ENCODE measurements at regions not wholly inside any gene's neighbourhood (a gene's known extent, or its start where the extent isn't known, plus 50 kb on each side); places are given as distances from the start of the nearest gene placed in this dataset.

DNA sequence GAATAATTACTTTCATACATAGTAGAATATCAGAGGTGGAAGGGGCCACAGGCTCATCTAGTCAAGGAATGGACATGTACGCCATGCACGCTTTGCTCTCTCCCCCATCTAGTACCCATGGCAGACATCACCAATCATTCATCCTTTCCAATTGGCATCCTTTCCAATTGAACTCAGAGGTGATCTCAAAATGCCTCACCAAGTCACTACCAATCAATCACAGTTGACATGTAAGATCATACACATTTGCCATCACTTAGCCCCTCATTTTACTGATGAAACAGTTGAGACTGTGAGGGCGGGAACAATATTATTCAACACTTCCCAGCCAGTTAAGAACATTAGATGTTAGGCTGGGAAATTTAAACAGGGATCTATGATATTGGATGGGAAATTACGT lies 308.4 kb downstream of the FGFR2 start:
- 90% methylated on average over 2 of the region's 4 CpGs for WGBS (ENCODE audit: insufficient coverage)
- Histone ChIP-seq H3K36me3 (ENCODE audit: control insufficient read depth, insufficient read depth, low read length) (no peaks in the 10 kb centered on the region), H3K4me1 (ENCODE audit: control insufficient read depth, insufficient read depth, low read length) (no peaks in the 10 kb centered on the region), H3K27ac (ENCODE audit: low read length) (no peak overlapping the region), H3K4me3 (ENCODE audit: low read length) (no peak overlapping the region), H3K27me3 (ENCODE audit: control insufficient read depth, insufficient read depth, low read length) (peaks cover 11% of the 10 kb centered on the region), H3K9me3 (replicated peaks; ENCODE audit: control insufficient read depth, low read depth, low read length) (no peaks in the 10 kb centered on the region)
- no peak for DNase-seq

DNA sequence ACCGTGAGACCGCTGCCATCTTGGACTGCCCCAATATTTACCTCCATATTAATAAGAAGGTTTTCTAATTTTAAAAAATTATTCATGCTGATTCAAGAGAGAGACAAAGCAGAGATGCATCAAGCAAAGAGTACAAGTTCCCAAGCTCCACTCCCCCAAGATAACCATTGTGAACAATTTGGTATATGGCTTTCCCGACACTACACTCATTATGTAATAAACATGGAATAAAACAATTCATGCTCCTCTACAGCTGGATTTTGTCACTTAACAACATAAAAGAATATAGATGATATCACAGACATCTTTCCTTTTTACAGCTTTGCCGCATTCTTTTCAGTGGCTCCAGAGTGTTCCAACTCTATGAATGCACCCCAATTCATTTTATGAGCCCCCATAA lies 307.6 kb downstream of the FGFR2 start:
- Histone ChIP-seq H3K27ac (ENCODE audit: low read length) (no peak overlapping the region), H3K27me3 (ENCODE audit: control insufficient read depth, insufficient read depth, low read length) (peaks cover 11% of the 10 kb centered on the region), H3K36me3 (ENCODE audit: control insufficient read depth, insufficient read depth, low read length) (no peaks in the 10 kb centered on the region), H3K4me1 (ENCODE audit: control insufficient read depth, insufficient read depth, low read length) (no peaks in the 10 kb centered on the region), H3K4me3 (ENCODE audit: low read length) (no peak overlapping the region), H3K9me3 (replicated peaks; ENCODE audit: control insufficient read depth, low read depth, low read length) (no peaks in the 10 kb centered on the region)
- no CpG with 5 or more reads among the region's 4 CpGs for WGBS (ENCODE audit: insufficient coverage)
- no peak for DNase-seq

DNA sequence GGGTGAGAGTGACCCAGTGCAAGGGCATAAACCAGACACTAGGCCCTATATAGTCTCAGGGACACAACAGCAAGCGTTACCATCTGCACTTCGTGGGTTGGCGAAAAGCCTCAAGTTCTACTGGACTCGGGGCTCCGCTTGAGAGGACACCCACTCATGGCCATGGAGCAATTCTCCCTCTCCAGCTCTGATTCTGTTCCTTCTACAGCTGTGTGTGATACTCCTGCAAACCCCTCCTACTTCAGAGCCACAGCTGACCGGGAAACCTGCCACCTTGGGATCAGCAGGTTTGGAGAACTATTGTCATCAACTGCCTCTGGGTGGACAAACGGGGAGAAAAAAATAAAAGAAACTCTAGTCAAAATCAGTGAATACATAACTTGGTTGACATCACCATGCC lies 306.9 kb downstream of the FGFR2 start:
- no peak for DNase-seq
- no peak overlapping the region for H3K4me3 ChIP-seq (ENCODE audit: low read length)
- WGBS (ENCODE audit: insufficient coverage): 85% methylated on average over 6 of the region's 7 CpGs
- H3K4me1 ChIP-seq (ENCODE audit: control insufficient read depth, insufficient read depth, low read length): no peaks in the 10 kb centered on the region
- peaks cover 11% of the 10 kb centered on the region for H3K27me3 ChIP-seq (ENCODE audit: control insufficient read depth, insufficient read depth, low read length)
- H3K36me3 ChIP-seq (ENCODE audit: control insufficient read depth, insufficient read depth, low read length): no peaks in the 10 kb centered on the region
- no peaks in the 10 kb centered on the region for H3K9me3 ChIP-seq (replicated peaks; ENCODE audit: control insufficient read depth, low read depth, low read length)
- H3K27ac ChIP-seq (ENCODE audit: low read length): no peak overlapping the region

DNA sequence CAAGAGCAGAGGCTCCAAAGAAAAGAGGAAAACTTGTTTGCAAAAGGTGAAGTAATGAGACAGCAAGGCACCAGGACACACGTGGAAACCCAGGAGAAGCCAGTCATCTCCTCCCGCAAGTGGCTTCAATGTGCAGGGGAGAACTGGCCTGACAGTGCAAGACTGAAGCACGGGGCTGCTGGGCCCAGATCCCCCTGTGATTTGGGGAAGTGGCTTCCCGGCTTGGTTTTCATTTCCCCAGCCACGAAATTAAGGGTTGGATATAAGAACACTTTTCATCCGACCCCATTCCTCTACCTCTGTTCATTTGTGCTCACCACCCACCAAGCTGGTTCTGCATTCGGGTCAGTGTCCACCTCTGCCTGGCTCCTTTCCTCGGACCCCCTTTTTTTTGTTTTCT lies 306.4 kb downstream of the FGFR2 start:
- Histone ChIP-seq H3K27me3 (ENCODE audit: control insufficient read depth, insufficient read depth, low read length) (peaks cover 11% of the 10 kb centered on the region), H3K27ac (ENCODE audit: low read length) (no peak overlapping the region)
- WGBS (ENCODE audit: insufficient coverage): 44% methylated on average over 7 of the region's 8 CpGs

DNA sequence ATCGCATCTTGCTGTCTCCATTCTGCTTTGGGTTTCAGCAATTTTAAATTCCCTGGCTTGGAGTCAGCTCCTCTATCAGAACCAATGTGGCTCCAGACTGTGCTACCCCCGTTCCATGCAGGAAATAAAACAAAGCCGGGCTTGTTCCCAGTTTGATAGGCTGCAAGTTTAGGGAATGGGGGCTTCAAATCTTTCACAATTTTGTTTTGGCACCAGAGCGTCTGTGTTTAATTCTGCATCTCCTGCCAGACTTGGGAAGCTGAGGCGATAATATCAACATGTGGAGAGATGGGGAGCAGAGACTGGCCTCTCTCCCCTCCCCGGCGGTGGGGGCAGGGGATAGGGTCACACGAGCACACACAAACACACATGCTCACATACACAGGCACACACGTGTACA lies 305.9 kb downstream of the FGFR2 start:
- H3K9me3 ChIP-seq (replicated peaks; ENCODE audit: control insufficient read depth, low read depth, low read length): no peaks in the 10 kb centered on the region
- H3K27me3 ChIP-seq (ENCODE audit: control insufficient read depth, insufficient read depth, low read length): peaks cover 11% of the 10 kb centered on the region
- H3K4me3 ChIP-seq (ENCODE audit: low read length): no peak overlapping the region
- no peaks in the 10 kb centered on the region for H3K4me1 ChIP-seq (ENCODE audit: control insufficient read depth, insufficient read depth, low read length)
- no peaks in the 10 kb centered on the region for H3K36me3 ChIP-seq (ENCODE audit: control insufficient read depth, insufficient read depth, low read length)
- H3K27ac ChIP-seq (ENCODE audit: low read length): no peak overlapping the region
- WGBS (ENCODE audit: insufficient coverage): 35% methylated on average over 4 of the region's 9 CpGs
- no peak for DNase-seq

More for the DNA sequence above, 306.4 kb downstream of the FGFR2 start:
- no peaks in the 10 kb centered on the region for H3K36me3 ChIP-seq (ENCODE audit: control insufficient read depth, insufficient read depth, low read length)
- H3K4me1 ChIP-seq (ENCODE audit: control insufficient read depth, insufficient read depth, low read length): no peaks in the 10 kb centered on the region
- no peak overlapping the region for H3K4me3 ChIP-seq (ENCODE audit: low read length)
- no peaks in the 10 kb centered on the region for H3K9me3 ChIP-seq (replicated peaks; ENCODE audit: control insufficient read depth, low read depth, low read length)
- no peak for DNase-seq

DNA sequence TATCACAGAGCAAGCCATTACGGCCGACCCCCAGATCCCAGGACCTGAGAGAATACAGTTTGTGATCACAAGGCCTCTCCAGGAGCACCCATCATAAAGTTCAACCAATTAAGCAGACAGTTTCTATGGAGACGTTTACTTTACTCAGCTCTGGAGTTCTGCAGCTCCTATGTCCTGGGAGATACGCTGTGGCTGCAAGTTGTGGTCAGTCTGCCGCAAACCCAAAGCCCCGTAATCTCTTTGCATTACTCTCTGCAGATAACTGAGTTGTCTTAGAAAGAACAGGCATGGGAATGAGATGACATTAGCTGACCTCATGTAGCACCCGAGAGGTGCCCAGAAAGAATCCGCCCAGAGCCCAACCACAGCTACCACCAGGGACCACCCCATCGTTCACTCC lies 305.1 kb downstream of the FGFR2 start:
- H3K36me3 ChIP-seq (ENCODE audit: control insufficient read depth, insufficient read depth, low read length): no peaks in the 10 kb centered on the region
- H3K27ac ChIP-seq (ENCODE audit: low read length): no peak overlapping the region
- 92% methylated on average over 2 of the region's 9 CpGs for WGBS (ENCODE audit: insufficient coverage)

DNA sequence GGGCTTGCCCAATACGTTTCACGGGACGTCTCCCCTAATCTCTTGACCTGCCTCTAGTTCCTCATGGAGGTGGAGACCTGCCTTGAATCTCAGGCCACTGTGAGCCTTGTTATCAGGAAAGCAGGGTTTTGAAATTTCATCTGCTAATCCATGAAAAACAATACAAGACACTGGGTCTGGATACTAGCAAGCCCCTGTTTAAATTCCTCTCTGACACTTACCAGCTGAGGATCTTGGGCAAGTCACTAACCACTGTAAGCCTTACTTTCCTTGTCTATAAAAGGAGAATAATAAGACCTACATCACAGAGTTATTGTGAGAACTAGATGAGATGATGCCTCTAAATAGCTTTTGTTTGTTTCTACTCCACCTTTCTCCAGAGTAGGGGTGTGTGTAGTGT lies 303.6 kb downstream of the FGFR2 start:
- H3K27ac ChIP-seq (ENCODE audit: low read length): no peak overlapping the region
- no CpG with 5 or more reads among the region's 3 CpGs for WGBS (ENCODE audit: insufficient coverage)
- DNase-seq: no peak
- H3K4me1 ChIP-seq (ENCODE audit: control insufficient read depth, insufficient read depth, low read length): no peaks in the 10 kb centered on the region
- H3K4me3 ChIP-seq (ENCODE audit: low read length): no peak overlapping the region
- peaks cover 11% of the 10 kb centered on the region for H3K27me3 ChIP-seq (ENCODE audit: control insufficient read depth, insufficient read depth, low read length)
- no peaks in the 10 kb centered on the region for H3K9me3 ChIP-seq (replicated peaks; ENCODE audit: control insufficient read depth, low read depth, low read length)
- no peaks in the 10 kb centered on the region for H3K36me3 ChIP-seq (ENCODE audit: control insufficient read depth, insufficient read depth, low read length)

More for the DNA sequence above, 305.1 kb downstream of the FGFR2 start:
- H3K27me3 ChIP-seq (ENCODE audit: control insufficient read depth, insufficient read depth, low read length): peaks cover 11% of the 10 kb centered on the region
- no peak overlapping the region for H3K4me3 ChIP-seq (ENCODE audit: low read length)
- no peak for DNase-seq
- H3K9me3 ChIP-seq (replicated peaks; ENCODE audit: control insufficient read depth, low read depth, low read length): no peaks in the 10 kb centered on the region
- no peaks in the 10 kb centered on the region for H3K4me1 ChIP-seq (ENCODE audit: control insufficient read depth, insufficient read depth, low read length)

DNA sequence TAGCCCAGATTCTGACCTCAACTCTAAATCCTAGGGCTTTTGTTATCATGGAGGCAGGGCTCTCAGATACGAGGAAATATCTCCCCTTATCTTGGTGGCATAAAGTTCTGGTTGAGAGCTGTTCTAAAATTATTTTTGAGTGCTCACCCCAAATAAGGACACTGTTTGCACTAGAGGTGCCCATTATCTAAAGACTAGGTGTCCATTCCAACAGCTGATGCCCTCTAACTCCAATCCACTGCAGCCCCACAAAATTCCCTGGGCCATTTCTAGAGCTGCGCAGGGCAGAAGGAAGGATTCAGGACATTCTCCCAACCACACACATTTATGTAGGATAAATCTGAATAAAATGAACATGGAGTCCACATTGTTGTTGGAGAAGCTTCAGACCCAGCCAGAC lies 301.9 kb downstream of the FGFR2 start:
- Histone ChIP-seq H3K4me3 (ENCODE audit: low read length) (no peak overlapping the region), H3K9me3 (replicated peaks; ENCODE audit: control insufficient read depth, low read depth, low read length) (no peaks in the 10 kb centered on the region), H3K27me3 (ENCODE audit: control insufficient read depth, insufficient read depth, low read length) (peaks cover 7% of the 10 kb centered on the region), H3K27ac (ENCODE audit: low read length) (no peak overlapping the region), H3K36me3 (ENCODE audit: control insufficient read depth, insufficient read depth, low read length) (no peaks in the 10 kb centered on the region), H3K4me1 (ENCODE audit: control insufficient read depth, insufficient read depth, low read length) (no peaks in the 10 kb centered on the region)
- DNase-seq: no peak
- no CpG with 5 or more reads among the region's 2 CpGs for WGBS (ENCODE audit: insufficient coverage)

DNA sequence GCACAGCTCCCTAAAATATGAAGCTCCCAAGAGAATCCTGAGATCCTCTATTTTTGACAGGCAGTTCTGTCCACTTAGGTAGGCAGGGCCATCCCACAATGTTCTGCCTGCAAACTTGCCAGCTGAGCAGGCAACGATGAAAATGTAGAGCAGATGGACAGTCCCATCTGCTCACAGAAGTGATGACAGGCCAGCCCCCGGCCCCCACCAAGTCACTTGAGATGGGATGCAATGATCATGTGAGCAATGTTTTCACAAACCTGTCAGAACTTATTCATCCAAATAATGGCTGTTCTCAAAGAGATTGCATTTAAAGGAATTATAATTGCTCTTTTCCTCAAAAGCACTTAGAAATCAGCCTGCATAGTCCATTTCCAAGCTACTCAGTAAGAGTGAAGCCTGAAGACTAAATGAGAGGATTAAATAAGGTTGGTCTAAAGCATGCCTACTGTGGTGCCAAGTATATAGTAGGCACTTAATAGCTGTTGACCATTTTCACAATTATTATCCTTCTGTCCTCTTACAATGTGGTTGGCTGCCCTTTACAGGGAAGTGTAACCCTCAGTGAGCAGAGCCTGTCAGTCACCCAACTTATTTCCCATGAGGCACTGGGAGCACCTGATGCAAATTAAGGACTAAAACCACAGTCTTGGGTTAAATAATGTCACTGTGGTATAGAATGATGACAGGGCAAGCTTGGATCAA lies 301.2 kb downstream of the FGFR2 start:
- no peaks in the 10 kb centered on the region for H3K9me3 ChIP-seq (replicated peaks; ENCODE audit: control insufficient read depth, low read depth, low read length)
- peaks cover 4% of the 10 kb centered on the region for H3K27me3 ChIP-seq (ENCODE audit: control insufficient read depth, insufficient read depth, low read length)
- H3K36me3 ChIP-seq (ENCODE audit: control insufficient read depth, insufficient read depth, low read length): no peaks in the 10 kb centered on the region
- no peak overlapping the region for H3K27ac ChIP-seq (ENCODE audit: low read length)
- no peak for DNase-seq
- no peaks in the 10 kb centered on the region for H3K4me1 ChIP-seq (ENCODE audit: control insufficient read depth, insufficient read depth, low read length)
- 88% methylated on average over 1 of the region's 2 CpGs for WGBS (ENCODE audit: insufficient coverage)
- no peak overlapping the region for H3K4me3 ChIP-seq (ENCODE audit: low read length)

DNA sequence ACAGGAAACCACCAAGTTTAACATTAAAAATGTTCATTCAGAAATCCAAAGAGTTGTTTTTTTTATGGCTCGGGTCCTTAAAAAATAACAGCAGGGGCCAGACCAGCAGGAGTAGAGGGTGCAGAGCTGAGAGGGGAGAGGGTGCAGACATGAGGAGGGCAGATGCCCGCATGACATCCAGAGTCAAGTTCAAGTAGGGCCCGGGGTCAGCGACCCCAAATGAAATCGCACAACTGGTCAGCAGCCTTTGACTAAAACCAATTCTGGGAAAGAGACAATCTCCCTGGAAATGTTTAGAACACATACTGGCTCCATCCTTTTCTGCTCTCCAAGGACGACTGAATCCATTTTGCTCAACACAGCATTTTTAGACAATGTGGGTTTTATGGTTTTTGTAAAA lies 297.5 kb downstream of the FGFR2 start:
- Histone ChIP-seq H3K9me3 (replicated peaks; ENCODE audit: control insufficient read depth, low read depth, low read length) (no peaks in the 10 kb centered on the region), H3K4me1 (ENCODE audit: control insufficient read depth, insufficient read depth, low read length) (no peaks in the 10 kb centered on the region), H3K36me3 (ENCODE audit: control insufficient read depth, insufficient read depth, low read length) (no peaks in the 10 kb centered on the region), H3K27ac (ENCODE audit: low read length) (no peak overlapping the region), H3K4me3 (ENCODE audit: low read length) (no peak overlapping the region), H3K27me3 (ENCODE audit: control insufficient read depth, insufficient read depth, low read length) (no peaks in the 10 kb centered on the region)
- DNase-seq: no peak
- WGBS (ENCODE audit: insufficient coverage): 94% methylated on average over 2 of the region's 6 CpGs
